NCI-H2171 (cell line): ENCODE measurements at regions not wholly inside any gene's neighbourhood (a gene's known extent, or its start where the extent isn't known, plus 50 kb on each side); places are given as distances from the start of the nearest gene placed in this dataset.
"Not testable (repeated sequence)": the region's sequence is repeated elsewhere in the genome, so short reads cannot be mapped to it uniquely, and the experiment has no call there.

Source experiments
- DNase-seq: peaks from one replicate; lab custom pipeline; 2025; lab: John Stamatoyannopoulos, UW

GRCh38 chr10:123318516-123318915 lies 164.3 kb downstream of the BUB3 start:
- DNase-seq: no peak

- no peak for DNase-seq
Observed at GRCh38 chr10:123320091-123320490, 165.9 kb downstream of the BUB3 start.

GRCh38 chr10:123323884-123324283 lies 169.7 kb downstream of the BUB3 start:
- no peak for DNase-seq

- no peak for DNase-seq
Observed at GRCh38 chr10:123325663-123326190, 171.5 kb downstream of the BUB3 start.

- no peak for DNase-seq
Observed at GRCh38 chr10:123326674-123327073, 172.5 kb downstream of the BUB3 start.

GRCh38 chr10:123327450-123327849 lies 173.2 kb downstream of the BUB3 start:
- no peak for DNase-seq

- no peak for DNase-seq
Observed at GRCh38 chr10:123327896-123328295, 173.7 kb downstream of the BUB3 start.

GRCh38 chr10:123331438-123331837 lies 177.2 kb downstream of the BUB3 start:
- DNase-seq: no peak

- DNase-seq: no peak
Observed at GRCh38 chr10:123346581-123346980, 192.4 kb downstream of the BUB3 start.

GRCh38 chr10:123348691-123349572 lies 194.7 kb downstream of the BUB3 start:
- DNase-seq: no peak

GRCh38 chr10:123351715-123352114 lies 197.5 kb downstream of the BUB3 start:
- DNase-seq: no peak

GRCh38 chr10:123354521-123354920 lies 200.3 kb downstream of the BUB3 start:
- DNase-seq: no peak

- no peak for DNase-seq
Observed at GRCh38 chr10:123355748-123356481, 201.7 kb downstream of the BUB3 start.

GRCh38 chr10:123356799-123357198 lies 202.6 kb downstream of the BUB3 start:
- DNase-seq: no peak

- DNase-seq: no peak
Observed at GRCh38 chr10:123357421-123357930, 203.3 kb downstream of the BUB3 start.

- DNase-seq: no peak
Observed at GRCh38 chr10:123359539-123359938, 205.3 kb downstream of the BUB3 start.

GRCh38 chr10:123361832-123362231 lies 207.6 kb downstream of the BUB3 start:
- DNase-seq: no peak

GRCh38 chr10:123367195-123367594 lies 213.0 kb downstream of the BUB3 start:
- DNase-seq: no peak

GRCh38 chr10:123371626-123372025 lies 217.4 kb downstream of the BUB3 start:
- DNase-seq: not testable (repeated sequence)

GRCh38 chr10:123373591-123373990 lies 219.4 kb downstream of the BUB3 start:
- no peak for DNase-seq

- no peak for DNase-seq
Observed at GRCh38 chr10:123375097-123375496, 220.9 kb downstream of the BUB3 start.

GRCh38 chr10:123375738-123376137 lies 221.5 kb downstream of the BUB3 start:
- no peak for DNase-seq

GRCh38 chr10:123377883-123378282 lies 223.7 kb downstream of the BUB3 start:
- DNase-seq: no peak
